ENCODE measurements at regions not wholly inside any gene's neighbourhood (a gene's known extent, or its start where the extent isn't known, plus 50 kb on each side); places are given as distances from the start of the nearest gene placed in this dataset.

- DNase-seq (ENCODE audit: low read depth in 2 of 2, low spot score in 1 of 2): no peak
These were observed 350.2 kb downstream of the FBXO15 start for GRCh38 chr18:73797419-73797818.

- no peak for DNase-seq (ENCODE audit: low read depth in 2 of 2, low spot score in 1 of 2)
These were observed 354.2 kb downstream of the FBXO15 start for GRCh38 chr18:73793386-73793785.

- DNase-seq (ENCODE audit: low read depth in 2 of 2, low spot score in 1 of 2): no peak
These were observed 356.6 kb downstream of the FBXO15 start for GRCh38 chr18:73791081-73791480.

- DNase-seq (ENCODE audit: low read depth in 2 of 2, low spot score in 1 of 2): no peak
These were observed 357.0 kb downstream of the FBXO15 start for GRCh38 chr18:73790587-73790986.

- no peak for DNase-seq (ENCODE audit: low read depth in 2 of 2, low spot score in 1 of 2)
These were observed 360.3 kb downstream of the FBXO15 start for GRCh38 chr18:73787316-73787715.

- no peak for DNase-seq (ENCODE audit: low read depth in 2 of 2, low spot score in 1 of 2)
These were observed 362.3 kb downstream of the FBXO15 start for GRCh38 chr18:73785300-73785699.

GRCh38 chr18:73784853-73785252 lies 362.8 kb downstream of the FBXO15 start:
- DNase-seq (ENCODE audit: low read depth in 2 of 2, low spot score in 1 of 2): no peak

- DNase-seq (ENCODE audit: low read depth in 2 of 2, low spot score in 1 of 2): no peak
These were observed 365.2 kb downstream of the FBXO15 start for GRCh38 chr18:73782405-73782804.

- DNase-seq (ENCODE audit: low read depth in 2 of 2, low spot score in 1 of 2): no peak
These were observed 367.4 kb downstream of the FBXO15 start for GRCh38 chr18:73780218-73780617.

GRCh38 chr18:73778032-73778359 lies 369.6 kb downstream of the FBXO15 start:
- no peak for DNase-seq (ENCODE audit: low read depth in 2 of 2, low spot score in 1 of 2)

- DNase-seq (ENCODE audit: low read depth in 2 of 2, low spot score in 1 of 2): no peak
These were observed 370.1 kb downstream of the FBXO15 start for GRCh38 chr18:73777356-73778031.

- DNase-seq (ENCODE audit: low read depth in 2 of 2, low spot score in 1 of 2): no peak
These were observed 372.7 kb downstream of the FBXO15 start for GRCh38 chr18:73774811-73775509.

- DNase-seq (ENCODE audit: low read depth in 2 of 2, low spot score in 1 of 2): no peak
These were observed 379.6 kb downstream of the FBXO15 start for GRCh38 chr18:73768043-73768442.

GRCh38 chr18:73766910-73767515 lies 380.6 kb downstream of the FBXO15 start:
- no peak for DNase-seq (ENCODE audit: low read depth in 2 of 2, low spot score in 1 of 2)

- DNase-seq (ENCODE audit: low read depth in 2 of 2, low spot score in 1 of 2): no peak
These were observed 389.2 kb downstream of the FBXO15 start for GRCh38 chr18:73758446-73758845.

GRCh38 chr18:73756256-73757091 lies 391.2 kb downstream of the FBXO15 start:
- no peak for DNase-seq (ENCODE audit: low read depth in 2 of 2, low spot score in 1 of 2)

- DNase-seq (ENCODE audit: low read depth in 2 of 2, low spot score in 1 of 2): no peak
These were observed 394.7 kb downstream of the FBXO15 start for GRCh38 chr18:73752965-73753364.

- no peak for DNase-seq (ENCODE audit: low read depth in 2 of 2, low spot score in 1 of 2)
These were observed 395.1 kb downstream of the FBXO15 start for GRCh38 chr18:73752546-73752945.

- no peak for DNase-seq (ENCODE audit: low read depth in 2 of 2, low spot score in 1 of 2)
These were observed 397.6 kb downstream of the FBXO15 start for GRCh38 chr18:73750052-73750451.

- no peak for DNase-seq (ENCODE audit: low read depth in 2 of 2, low spot score in 1 of 2)
These were observed 398.3 kb downstream of the FBXO15 start for GRCh38 chr18:73749304-73749703.

GRCh38 chr18:73748731-73749130 lies 398.9 kb downstream of the FBXO15 start:
- no peak for DNase-seq (ENCODE audit: low read depth in 2 of 2, low spot score in 1 of 2)

GRCh38 chr18:73746101-73746500 lies 401.5 kb downstream of the FBXO15 start:
- no peak for DNase-seq (ENCODE audit: low read depth in 2 of 2, low spot score in 1 of 2)

Measured in stimulated activated CD8-positive, alpha-beta memory T cell treated with anti-CD3 and anti-CD28 coated beads, Interleukin-4, amount 100 ng/mL, for 4 hours (primary cell).